H9 (cell line): ENCODE measurements at regions not wholly inside any gene's neighbourhood (a gene's known extent, or its start where the extent isn't known, plus 50 kb on each side); places are given as distances from the start of the nearest gene placed in this dataset.

Experiments
- DNase-seq: peaks from one replicate; pipeline ENCODE4 v3.0.0-alpha.2; 2017
- H2AFZ ChIP-seq: one replicate; pipeline ENCODE4 v1.6.1; 2013; ENCODE audit warnings: mild to moderate bottlenecking, low read length, control low read depth, moderate library complexity
- H2AK5ac ChIP-seq: 2 replicates; pipeline ENCODE4 v1.6.1; 2013; ENCODE audit warnings: low read length, control low read depth, mixed read lengths; ENCODE audit not compliant: insufficient read length
- H2BK120ac ChIP-seq: one replicate; pipeline ENCODE4 v1.6.1; 2013; ENCODE audit warnings: low read depth, mild to moderate bottlenecking, low read length, control low read depth, inconsistent platforms; ENCODE audit not compliant: poor library complexity, severe bottlenecking
- H2BK12ac ChIP-seq: 2 replicates; pipeline ENCODE4 v1.6.1; 2013; ENCODE audit warnings: low read length, control low read depth, mixed read lengths, low read depth; ENCODE audit not compliant: insufficient read length
- H2BK15ac ChIP-seq: 2 replicates; pipeline ENCODE4 v1.6.1; 2013; ENCODE audit warnings: low read depth, low read length, control low read depth
- H2BK20ac ChIP-seq: one replicate; pipeline ENCODE4 v1.6.1; 2013; ENCODE audit warnings: low read depth, mild to moderate bottlenecking, low read length, control low read depth, inconsistent platforms; ENCODE audit not compliant: poor library complexity, severe bottlenecking
- H2BK5ac ChIP-seq: 2 replicates; pipeline ENCODE4 v1.6.1; 2013; ENCODE audit warnings: low read length, control low read depth, mixed read lengths; ENCODE audit not compliant: insufficient read length
- H3K14ac ChIP-seq: 2 replicates; pipeline ENCODE4 v1.6.1; 2013; ENCODE audit warnings: low read length, control low read depth; ENCODE audit not compliant: insufficient read depth
- H3K18ac ChIP-seq: 2 replicates; pipeline ENCODE4 v1.6.1; 2013; ENCODE audit warnings: low read depth, mild to moderate bottlenecking, mixed read lengths, low read length, control low read depth; ENCODE audit not compliant: insufficient read length
- H3K23ac ChIP-seq: 2 replicates; pipeline ENCODE4 v1.6.1; 2013; ENCODE audit warnings: low read length, control low read depth, mixed read lengths, low read depth; ENCODE audit not compliant: insufficient read length
- H3K23me2 ChIP-seq: 2 replicates; pipeline ENCODE4 v1.6.1; 2013; ENCODE audit warnings: low read depth, mild to moderate bottlenecking, mixed read lengths, low read length, control low read depth; ENCODE audit not compliant: insufficient read length, poor library complexity, severe bottlenecking
- H3K27ac ChIP-seq: 2 replicates; pipeline ENCODE4 v1.5.1; 2013; ENCODE audit warnings: low read length, control low read depth, mixed read lengths, low read depth; ENCODE audit not compliant: insufficient read length
- H3K27me3 ChIP-seq: 2 replicates; pipeline ENCODE4 v1.6.1; 2013; ENCODE audit warnings: low read length, control low read depth, inconsistent platforms; ENCODE audit not compliant: insufficient read depth
- H3K4ac ChIP-seq: 2 replicates; pipeline ENCODE4 v1.6.1; 2013; ENCODE audit warnings: low read depth, mild to moderate bottlenecking, control low read depth, inconsistent platforms, low read length, moderate library complexity
- H3K4me1 ChIP-seq: 2 replicates; pipeline ENCODE4 v1.6.1; 2013; ENCODE audit warnings: low read length, control low read depth, inconsistent platforms; ENCODE audit not compliant: insufficient read depth
- H3K4me2 ChIP-seq: 2 replicates; pipeline ENCODE4 v1.6.1; 2013; ENCODE audit warnings: low read length, control low read depth, mixed read lengths; ENCODE audit not compliant: insufficient read length, insufficient read depth
- H3K56ac ChIP-seq: 2 replicates; pipeline ENCODE4 v1.6.1; 2013; ENCODE audit warnings: low read depth, mild to moderate bottlenecking, mixed read lengths, low read length, control low read depth; ENCODE audit not compliant: insufficient read length
- H3K79me1 ChIP-seq: 2 replicates; pipeline ENCODE4 v1.6.1; 2013; ENCODE audit warnings: low read depth, mild to moderate bottlenecking, moderate library complexity, low read length, control low read depth, inconsistent platforms; ENCODE audit not compliant: insufficient read depth, poor library complexity, severe bottlenecking
- H3K79me2 ChIP-seq: 2 replicates; pipeline ENCODE4 v1.6.1; 2013; ENCODE audit warnings: low read length, control low read depth, inconsistent platforms; ENCODE audit not compliant: insufficient read depth
- H3K9ac ChIP-seq: 2 replicates; pipeline ENCODE4 v1.6.1; 2013; ENCODE audit warnings: low read length, control low read depth, mixed read lengths; ENCODE audit not compliant: insufficient read length; ENCODE audit errors: extremely low read depth
- H3K9me3 ChIP-seq: one replicate; pipeline ENCODE4 v1.6.1; 2013; ENCODE audit warnings: low read depth, low read length, inconsistent platforms; ENCODE audit not compliant: control insufficient read depth
- H3T11ph ChIP-seq: one replicate; pipeline ENCODE4 v1.6.1; 2013; ENCODE audit warnings: mild to moderate bottlenecking, low read length, control low read depth, inconsistent platforms
- H4K20me1 ChIP-seq: one replicate; pipeline ENCODE4 v1.6.1; 2013; ENCODE audit not compliant: control insufficient read depth, insufficient read length, insufficient read depth
- H4K5ac ChIP-seq: 2 replicates; pipeline ENCODE4 v1.6.1; 2013; ENCODE audit warnings: low read depth, mild to moderate bottlenecking, mixed read lengths, low read length, control low read depth; ENCODE audit not compliant: insufficient read length
- H4K8ac ChIP-seq: replicated peaks from 2 replicates; pipeline ENCODE4 v1.6.1; 2013; ENCODE audit warnings: low read length, control low read depth, mixed read lengths, low read depth; ENCODE audit not compliant: insufficient read length
- H4K91ac ChIP-seq: 2 replicates; pipeline ENCODE4 v1.6.1; 2013; ENCODE audit warnings: low read depth, mild to moderate bottlenecking, moderate library complexity, mixed read lengths, low read length, control low read depth; ENCODE audit not compliant: insufficient read length
- H3K27ac Mint-ChIP-seq, 3 experiments: 2 replicates in 2 of 3; 3 replicates in 1 of 3; pipeline ENCODE4 v1.8.0; 2020 to 2021; ENCODE audit warnings: mixed read lengths in 3 of 3, mild to moderate bottlenecking in 1 of 3, moderate library complexity in 1 of 3
- H3K27me3 Mint-ChIP-seq: 2 replicates; pipeline ENCODE4 v1.8.0; 2021; ENCODE audit warnings: low read depth, mild to moderate bottlenecking, moderate library complexity, mixed read lengths
- H3K36me3 Mint-ChIP-seq, 3 experiments: 2 replicates in 2 of 3; 3 replicates in 1 of 3; pipeline ENCODE4 v1.8.0; 2020 to 2021; ENCODE audit warnings: low read depth in 3 of 3, mixed read lengths in 3 of 3; ENCODE audit not compliant: insufficient read depth in 1 of 3
- H3K4me1 Mint-ChIP-seq, 2 experiments: 2 replicates each; pipeline ENCODE4 v1.8.0; 2020; ENCODE audit warnings: mixed read lengths in 2 of 2
- H3K4me3 Mint-ChIP-seq, 2 experiments: 2 replicates in 1 of 2; 3 replicates in 1 of 2; pipeline ENCODE4 v1.8.0; 2020 to 2021; ENCODE audit warnings: mild to moderate bottlenecking in 2 of 2, mixed read lengths in 2 of 2, moderate library complexity in 1 of 2
- H3K9me3 Mint-ChIP-seq, 2 experiments: 2 replicates in 1 of 2; 3 replicates in 1 of 2; pipeline ENCODE4 v1.8.0; 2020; ENCODE audit warnings: mild to moderate bottlenecking in 2 of 2, mixed read lengths in 2 of 2, moderate library complexity in 1 of 2
- CTCF ChIP-seq: fragments of 200-600 bp; sonication (generic); conservative IDR thresholded peaks from 3 replicates; pipeline ENCODE4 v1.8.0; 2021; ENCODE audit warnings: antibody characterized with exemption, mild to moderate bottlenecking
- WGBS: extraction: QIAGEN DNeasy Blood & Tissue Kit; methylation state at CpG from one replicate; pipeline ENCODE4 v1.1.7; 2013; ENCODE audit warnings: missing lambda C conversion rate, low lambda C conversion rate, mixed read lengths; ENCODE audit not compliant: insufficient read length; ENCODE audit errors: extremely low coverage; 5-methylcytosine and 5-hydroxymethylcytosine counted together

- Mint-ChIP-seq H3K4me1 (peaks cover 4 to 5% of the 10 kb centered on the region in 2 experiments; a peak in 2 of 4 replicates), H3K27ac (no peak overlapping the region), H3K9me3 (peaks cover 0 to 10% of the 10 kb centered on the region in 2 experiments; a peak in 1 of 5 replicates), H3K36me3 (no peaks in the 10 kb centered on the region; a peak in 1 of 7 replicates), H3K27me3 (no peaks in the 10 kb centered on the region), H3K4me3 (no peak overlapping the region)
- no peak overlapping the region for H4K91ac ChIP-seq
- H4K20me1 ChIP-seq, result no peaks in the 10 kb centered on the region
- no peak overlapping the region for H3K4ac ChIP-seq
- no peak overlapping the region for H2BK12ac ChIP-seq
- H3K79me2 ChIP-seq, result no peaks in the 10 kb centered on the region
- no peaks in the 10 kb centered on the region for H3K9me3 ChIP-seq
- H2AK5ac ChIP-seq, result no peak overlapping the region
- H4K8ac ChIP-seq, result no peak overlapping the region
- no peak overlapping the region for H3K56ac ChIP-seq
- H3K27me3 ChIP-seq, result no peaks in the 10 kb centered on the region
- no peak overlapping the region for H3K14ac ChIP-seq
- no peak for TF ChIP-seq CTCF
- no peak overlapping the region for H2BK5ac ChIP-seq
- H3K23me2 ChIP-seq, result no peaks in the 10 kb centered on the region
- no peak overlapping the region for H2BK15ac ChIP-seq
- no peaks in the 10 kb centered on the region for H3K4me1 ChIP-seq
- no peak overlapping the region for H2BK120ac ChIP-seq
- H2AFZ ChIP-seq, result no peak overlapping the region
- H3K79me1 ChIP-seq, result no peaks in the 10 kb centered on the region
- H3K27ac ChIP-seq, result no peak overlapping the region
- WGBS, result no CpG with 5 or more reads among the region's 6 CpGs
- DNase-seq, result no peak
- H3K18ac ChIP-seq, result no peak overlapping the region
- H3K4me2 ChIP-seq, result no peak overlapping the region
- H4K5ac ChIP-seq, result no peak overlapping the region
- H3T11ph ChIP-seq, result no peak overlapping the region
- no peak overlapping the region for H3K9ac ChIP-seq
- H3K23ac ChIP-seq, result no peak overlapping the region
- no peak overlapping the region for H2BK20ac ChIP-seq
Observed at GRCh38 chrX:134146493-134146892, 90.5 kb upstream of the CCDC160 start.
